ENCODE measurements at regions not wholly inside any gene's neighbourhood (a gene's known extent, or its start where the extent isn't known, plus 50 kb on each side); places are given as distances from the start of the nearest gene placed in this dataset.

GRCh38 chr15:70410371-70410985 is 312.8 kb upstream of the TLE3 start:
- H3K4me3 ChIP-seq (ENCODE audit: severe bottlenecking), result no peak overlapping the region
- H3K27ac ChIP-seq (ENCODE audit: poor library complexity, severe bottlenecking), result no peak overlapping the region
- no peak for DNase-seq (ENCODE audit: low spot score)
- peaks cover 7% of the 10 kb centered on the region for H3K4me1 ChIP-seq (ENCODE audit: insufficient read depth, poor library complexity, severe bottlenecking)
- ATAC-seq (ENCODE audit: low read depth), result peak; percentile 94
- TF ChIP-seq CTCF (IDR thresholded peaks at IDR 0.05; ENCODE audit: poor library complexity, severe bottlenecking), result no peak
- H3K9me3 ChIP-seq (ENCODE audit: severe bottlenecking), result no peaks in the 10 kb centered on the region
- H3K36me3 ChIP-seq (ENCODE audit: low read depth), result no peaks in the 10 kb centered on the region
- H3K27me3 ChIP-seq (ENCODE audit: insufficient read depth, poor library complexity, severe bottlenecking), result no peaks in the 10 kb centered on the region

GRCh38 chr15:70409388-70409787 is 311.7 kb upstream of the TLE3 start:
- ATAC-seq (ENCODE audit: low read depth) (no peak), DNase-seq (ENCODE audit: low spot score) (no peak)
- Histone ChIP-seq H3K36me3 (ENCODE audit: low read depth) (no peaks in the 10 kb centered on the region), H3K27ac (ENCODE audit: poor library complexity, severe bottlenecking) (no peak overlapping the region), H3K27me3 (ENCODE audit: insufficient read depth, poor library complexity, severe bottlenecking) (no peaks in the 10 kb centered on the region), H3K9me3 (ENCODE audit: severe bottlenecking) (no peaks in the 10 kb centered on the region), H3K4me3 (ENCODE audit: severe bottlenecking) (no peak overlapping the region), H3K4me1 (ENCODE audit: insufficient read depth, poor library complexity, severe bottlenecking) (peaks cover 7% of the 10 kb centered on the region)
- no peak for TF ChIP-seq CTCF (IDR thresholded peaks at IDR 0.05; ENCODE audit: poor library complexity, severe bottlenecking)

- Histone ChIP-seq H3K9me3 (ENCODE audit: severe bottlenecking) (no peaks in the 10 kb centered on the region), H3K4me1 (ENCODE audit: insufficient read depth, poor library complexity, severe bottlenecking) (peaks cover 7% of the 10 kb centered on the region), H3K27me3 (ENCODE audit: insufficient read depth, poor library complexity, severe bottlenecking) (no peaks in the 10 kb centered on the region), H3K36me3 (ENCODE audit: low read depth) (no peaks in the 10 kb centered on the region), H3K4me3 (ENCODE audit: severe bottlenecking) (no peak overlapping the region), H3K27ac (ENCODE audit: poor library complexity, severe bottlenecking) (no peak overlapping the region)
- ATAC-seq (ENCODE audit: low read depth), result no peak
- no peak for DNase-seq (ENCODE audit: low spot score)
- TF ChIP-seq CTCF (IDR thresholded peaks at IDR 0.05; ENCODE audit: poor library complexity, severe bottlenecking), result no peak
Measured at GRCh38 chr15:70407955-70408354, 310.2 kb upstream of the TLE3 start.

GRCh38 chr15:70407336-70407670 is 309.6 kb upstream of the TLE3 start:
- H3K9me3 ChIP-seq (ENCODE audit: severe bottlenecking), result no peaks in the 10 kb centered on the region
- peaks cover 7% of the 10 kb centered on the region for H3K4me1 ChIP-seq (ENCODE audit: insufficient read depth, poor library complexity, severe bottlenecking)
- TF ChIP-seq CTCF (IDR thresholded peaks at IDR 0.05; ENCODE audit: poor library complexity, severe bottlenecking), result no peak
- no peak for ATAC-seq (ENCODE audit: low read depth)
- no peaks in the 10 kb centered on the region for H3K27me3 ChIP-seq (ENCODE audit: insufficient read depth, poor library complexity, severe bottlenecking)
- H3K36me3 ChIP-seq (ENCODE audit: low read depth), result no peaks in the 10 kb centered on the region
- no peak overlapping the region for H3K27ac ChIP-seq (ENCODE audit: poor library complexity, severe bottlenecking)
- no peak for DNase-seq (ENCODE audit: low spot score)
- H3K4me3 ChIP-seq (ENCODE audit: severe bottlenecking), result no peak overlapping the region

GRCh38 chr15:70406617-70407335 is 309.1 kb upstream of the TLE3 start:
- no peaks in the 10 kb centered on the region for H3K9me3 ChIP-seq (ENCODE audit: severe bottlenecking)
- no peaks in the 10 kb centered on the region for H3K27me3 ChIP-seq (ENCODE audit: insufficient read depth, poor library complexity, severe bottlenecking)
- no peak overlapping the region for H3K27ac ChIP-seq (ENCODE audit: poor library complexity, severe bottlenecking)
- DNase-seq (ENCODE audit: low spot score) (no peak), ATAC-seq (ENCODE audit: low read depth) (no peak)
- H3K36me3 ChIP-seq (ENCODE audit: low read depth), result no peaks in the 10 kb centered on the region
- TF ChIP-seq CTCF (IDR thresholded peaks at IDR 0.05; ENCODE audit: poor library complexity, severe bottlenecking), result no peak
- peaks cover 7% of the 10 kb centered on the region for H3K4me1 ChIP-seq (ENCODE audit: insufficient read depth, poor library complexity, severe bottlenecking)
- no peak overlapping the region for H3K4me3 ChIP-seq (ENCODE audit: severe bottlenecking)
